Heart left ventricle (tissue), 13 donors: ENCODE measurements at regions not wholly inside any gene's neighbourhood (a gene's known extent, or its start where the extent isn't known, plus 50 kb on each side); places are given as distances from the start of the nearest gene placed in this dataset.
"Not testable (repeated sequence)": the region's sequence is repeated elsewhere in the genome, so short reads cannot be mapped to it uniquely, and the experiment has no call there.

Experiments
- CTCF ChIP-seq, 12 donors: fragments of 200-600 bp; sonication (generic) in 4 of 12; IDR thresholded peaks; one replicate each; pipeline versions ENCODE4 v1.5.0 to v1.8.0; 2018 to 2022; ENCODE audit warnings: antibody characterized with exemption in 12 of 12, mild to moderate bottlenecking in 5 of 12
- POLR2A ChIP-seq, 2 donors: fragments of 450-650 bp; IDR thresholded peaks; one replicate each; pipeline ENCODE4 v1.6.1; 2017; ENCODE audit warnings: antibody characterized with exemption in 2 of 2, mild to moderate bottlenecking in 2 of 2, moderate library complexity in 2 of 2
- donor health status: ischemic (EF 13 %, LVEDD 7.1; RV severe dilation, severe dysfunction).
- donor health status: DM: no; HTN: yes; CAD: no.
- donor health status: DM: no; HTN: no; CAD: no.
- donor health status: ischemic (EF 25% LVEDD 6.9; RV normal size, moderate dysfunction).
- donor health status: ischemic (EF 25% LVEDD 5.7; RV mildly dilated, moderate dysfunction).
- donor health status: ischemic (EF 35%, LVEDD 5.7; RV mildly dilated, moderate dysfunction).
- donor health status: nonischemic (EF 11% LVEDD 7.7; RV severe dilation, severe dysfunction).
- donor health status: DM: yes; HTN: yes; CAD: no.
- donor health status: PGD.
- donor health status: ischemic (EF 29% LVEDD 5.4; RV normal size, mild dysfunction).
- donor health status: nonischemic (EF 23%, LVEDD 6.1; RV moderate dilation, normal function).

- not testable (repeated sequence) for TF ChIP-seq CTCF, POLR2A (IDR thresholded peaks at IDR 0.05)
These were observed 1521.5 kb downstream of the SPATA31A7 start for GRCh38 chr9:62711317-62711716.
